ENCODE measurements at regions not wholly inside any gene's neighbourhood (a gene's known extent, or its start where the extent isn't known, plus 50 kb on each side); places are given as distances from the start of the nearest gene placed in this dataset.

GRCh38 chr1:93744299-93744988, 62.8 kb upstream of the BCAR3 start:
- DNase-seq = peak; percentile 52

GRCh38 chr1:93743465-93743864, 61.8 kb upstream of the BCAR3 start:
- no peak for DNase-seq

GRCh38 chr1:93740601-93741031, 59.0 kb upstream of the BCAR3 start:
- DNase-seq = no peak

- DNase-seq = no peak
These were observed 58.5 kb upstream of the BCAR3 start for GRCh38 chr1:93740157-93740556.

- DNase-seq = no peak
These were observed 57.8 kb upstream of the BCAR3 start for GRCh38 chr1:93739472-93739871.

- no peak for DNase-seq
These were observed 57.3 kb upstream of the BCAR3 start for GRCh38 chr1:93738926-93739325.

GRCh38 chr1:93738075-93738622, 56.5 kb upstream of the BCAR3 start:
- DNase-seq = no peak

GRCh38 chr1:93735722-93736121, 54.1 kb upstream of the BCAR3 start:
- DNase-seq = no peak

GRCh38 chr1:93734999-93735398, 53.4 kb upstream of the BCAR3 start:
- no peak for DNase-seq

GRCh38 chr1:93733340-93733739, 51.7 kb upstream of the BCAR3 start:
- DNase-seq = no peak

GRCh38 chr1:93732514-93732913, 50.9 kb upstream of the BCAR3 start:
- no peak for DNase-seq
